T1000 (cell line): ENCODE measurements at regions not wholly inside any gene's neighbourhood (a gene's known extent, or its start where the extent isn't known, plus 50 kb on each side); places are given as distances from the start of the nearest gene placed in this dataset.
"Not testable (repeated sequence)": the region's sequence is repeated elsewhere in the genome, so short reads cannot be mapped to it uniquely, and the experiment has no call there.

Source experiments
- DNase-seq: peaks from one replicate; lab custom pipeline; 2025; ENCODE audit warnings: mixed read lengths; lab: John Stamatoyannopoulos, UW

- no peak for DNase-seq
Measured at GRCh38 chr9:82722561-82722960, 340.4 kb downstream of the RASEF start.

DNA sequence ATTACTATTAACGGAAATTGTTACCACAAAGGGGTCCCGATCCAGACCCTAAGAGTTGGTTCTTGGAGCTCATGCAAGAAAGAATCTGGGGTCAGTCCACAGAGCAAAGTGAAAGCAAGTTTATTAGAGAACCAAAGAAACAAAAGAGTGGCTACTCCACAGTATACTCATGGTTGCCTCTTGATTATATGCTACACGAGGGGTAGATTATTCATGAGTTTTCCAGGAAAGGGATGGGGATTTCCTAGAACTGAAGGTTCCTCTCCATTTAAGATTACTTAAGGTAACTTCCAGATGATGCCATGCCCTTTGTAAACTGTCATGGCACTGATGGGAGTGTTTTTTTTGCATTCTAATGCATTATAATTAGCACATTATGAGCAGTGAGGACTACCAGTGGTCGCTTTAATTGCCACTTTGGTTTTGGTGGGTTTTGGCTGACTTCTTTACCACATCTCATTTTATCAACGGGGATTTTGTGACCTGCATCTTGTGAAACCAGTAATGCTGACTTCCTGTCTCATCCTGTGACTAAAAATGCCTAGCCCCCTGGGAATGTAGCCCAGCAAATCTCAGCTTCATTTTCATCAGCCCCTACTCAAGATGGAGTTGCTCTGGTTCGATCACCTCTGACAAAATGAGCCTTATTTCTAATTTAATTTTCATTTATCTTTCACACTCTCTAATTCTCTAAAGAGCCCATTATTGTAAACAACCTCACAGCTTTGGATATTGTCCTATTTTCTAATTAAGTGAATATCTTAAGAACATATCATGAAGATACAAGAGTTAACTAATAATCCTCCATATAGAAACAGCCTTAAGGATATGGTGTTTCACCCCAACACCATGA is 336.3 kb downstream of the RASEF start:
- DNase-seq = no peak

DNA sequence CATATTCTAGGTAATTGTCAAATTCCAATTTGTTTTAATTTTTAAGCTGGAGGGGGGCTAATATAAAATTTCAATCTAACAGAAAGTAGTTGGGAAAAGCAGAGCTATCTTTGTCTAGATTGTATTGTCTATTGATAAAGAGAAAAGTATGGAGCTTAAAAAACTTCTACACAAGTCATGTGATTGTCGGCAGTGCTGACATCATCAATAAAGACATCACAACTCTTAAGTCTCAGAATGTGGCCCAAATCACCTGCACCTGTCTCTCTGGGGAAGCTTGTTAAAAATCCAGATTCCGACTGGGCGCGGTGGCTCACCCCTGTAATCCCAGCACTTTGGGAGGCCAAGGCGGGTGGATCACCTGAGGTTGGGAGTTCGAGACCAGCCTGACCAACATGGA is 333.8 kb downstream of the RASEF start:
- no peak for DNase-seq

DNA sequence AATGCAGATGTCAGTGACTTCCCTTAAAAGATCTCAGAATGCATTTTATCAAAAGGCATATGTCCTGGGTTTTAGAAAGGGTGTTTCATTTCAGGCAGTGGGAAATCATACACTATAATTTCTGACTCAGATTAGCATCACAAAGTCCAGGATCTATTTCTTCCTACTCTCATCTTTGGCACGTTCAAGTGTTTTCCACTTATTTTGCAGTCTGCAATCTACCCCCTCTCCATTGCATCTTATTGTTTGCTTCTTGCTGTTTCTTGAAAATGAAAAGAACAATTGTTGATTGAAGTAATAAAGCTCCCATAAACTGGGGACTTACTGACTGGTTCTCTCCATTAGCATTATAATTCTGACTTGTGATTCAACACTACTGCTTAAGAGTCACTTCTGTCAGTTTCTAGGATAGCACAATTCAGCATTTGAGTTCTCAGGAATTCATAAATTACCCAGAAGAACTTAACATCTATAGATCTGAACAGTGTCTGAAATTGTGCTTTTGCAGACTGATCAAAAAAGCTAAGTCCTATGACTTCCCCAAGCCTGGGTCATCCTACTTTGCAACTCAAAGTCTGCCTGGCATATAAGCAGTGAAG is 332.9 kb downstream of the RASEF start:
- DNase-seq = no peak

GRCh38 chr9:82732928-82733327 is 330.0 kb downstream of the RASEF start:
- DNase-seq = no peak

DNA sequence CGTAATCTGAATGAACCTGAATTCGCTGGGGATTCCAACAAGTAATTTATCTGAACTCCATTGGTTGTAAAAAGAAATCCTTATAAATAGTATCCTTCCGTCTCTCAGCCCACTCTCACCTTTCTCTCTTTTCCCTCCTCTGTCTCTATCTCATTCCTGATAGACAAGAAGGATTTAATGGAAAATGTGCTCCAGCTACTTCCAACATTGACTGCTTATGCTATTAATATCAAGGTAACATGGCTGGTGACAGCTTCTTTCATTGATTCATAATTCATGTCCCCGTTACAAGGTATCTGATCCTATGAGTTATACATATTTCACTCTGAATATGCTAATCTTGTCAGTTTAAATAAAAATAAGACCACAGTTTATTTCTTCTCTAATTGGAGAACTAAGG is 326.8 kb downstream of the RASEF start:
- DNase-seq = no peak

DNA sequence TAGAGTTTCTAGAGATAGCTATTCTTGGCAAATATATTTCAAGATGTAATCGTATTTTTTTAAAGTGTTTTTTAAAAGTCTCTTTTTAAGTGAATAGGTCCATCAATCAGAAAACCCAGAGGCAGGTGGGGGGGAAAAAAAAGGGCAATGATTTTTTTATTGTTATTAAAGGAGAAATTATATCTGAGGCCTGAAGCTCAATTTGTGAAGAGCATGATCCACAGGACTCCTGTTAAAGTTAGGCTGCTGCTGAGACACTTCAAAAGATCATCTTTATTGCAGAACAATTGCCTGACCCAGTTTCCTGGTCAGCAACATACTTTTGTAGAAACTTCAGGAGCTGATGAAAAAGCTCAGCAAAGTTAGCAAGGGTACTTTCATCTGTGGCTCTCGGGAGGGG is 326.2 kb downstream of the RASEF start:
- DNase-seq = no peak

GRCh38 chr9:82745919-82746318 is 317.0 kb downstream of the RASEF start:
- no peak for DNase-seq

DNA sequence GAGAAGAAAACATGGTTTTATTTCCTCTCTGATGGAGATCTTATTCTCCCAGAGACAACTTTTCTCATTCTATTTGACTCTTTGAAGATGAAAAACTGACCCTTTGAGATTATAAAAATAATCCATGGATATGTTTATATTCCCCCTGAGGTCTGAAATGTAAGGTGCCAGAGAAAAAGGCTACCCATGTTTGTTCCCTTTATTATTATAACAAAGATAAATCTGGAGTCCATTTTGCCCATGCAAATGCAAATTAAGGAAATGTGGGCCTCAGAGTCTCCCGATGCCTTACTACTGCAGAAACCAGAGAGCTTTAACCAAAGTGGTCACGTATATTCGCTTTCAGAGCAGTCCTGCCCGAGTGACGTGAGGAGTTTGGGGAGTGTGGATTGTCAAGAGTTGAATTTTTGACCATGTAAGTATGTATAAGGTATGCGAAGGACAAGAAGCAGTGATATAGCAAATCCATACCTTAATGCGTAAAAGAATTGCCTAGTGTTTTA is 312.5 kb downstream of the RASEF start:
- no peak for DNase-seq

DNA sequence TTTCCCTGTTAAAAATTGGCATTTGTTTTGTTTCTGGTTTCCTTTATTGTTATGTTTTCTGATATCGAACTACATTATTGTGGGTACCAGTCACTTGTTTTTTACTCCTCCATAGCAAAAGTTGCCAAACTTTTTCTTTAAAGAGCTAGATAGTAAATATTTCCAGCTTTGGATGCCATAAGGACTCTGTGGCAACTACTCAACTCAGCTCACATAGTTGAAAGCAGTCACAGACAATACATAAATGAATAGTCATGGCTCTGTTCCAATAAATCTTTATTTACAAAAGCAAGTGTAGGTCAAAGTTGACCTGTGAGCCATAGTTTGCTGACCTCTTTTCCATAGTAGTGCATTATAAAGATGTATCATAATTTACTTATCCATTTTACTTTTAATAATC is 305.0 kb downstream of the RASEF start:
- no peak for DNase-seq

GRCh38 chr9:82761027-82761426 is 301.9 kb downstream of the RASEF start:
- DNase-seq = no peak

- no peak for DNase-seq
Measured at GRCh38 chr9:82761956-82762355, 301.0 kb downstream of the RASEF start.

GRCh38 chr9:82763656-82764055 is 299.3 kb downstream of the RASEF start:
- DNase-seq = no peak

DNA sequence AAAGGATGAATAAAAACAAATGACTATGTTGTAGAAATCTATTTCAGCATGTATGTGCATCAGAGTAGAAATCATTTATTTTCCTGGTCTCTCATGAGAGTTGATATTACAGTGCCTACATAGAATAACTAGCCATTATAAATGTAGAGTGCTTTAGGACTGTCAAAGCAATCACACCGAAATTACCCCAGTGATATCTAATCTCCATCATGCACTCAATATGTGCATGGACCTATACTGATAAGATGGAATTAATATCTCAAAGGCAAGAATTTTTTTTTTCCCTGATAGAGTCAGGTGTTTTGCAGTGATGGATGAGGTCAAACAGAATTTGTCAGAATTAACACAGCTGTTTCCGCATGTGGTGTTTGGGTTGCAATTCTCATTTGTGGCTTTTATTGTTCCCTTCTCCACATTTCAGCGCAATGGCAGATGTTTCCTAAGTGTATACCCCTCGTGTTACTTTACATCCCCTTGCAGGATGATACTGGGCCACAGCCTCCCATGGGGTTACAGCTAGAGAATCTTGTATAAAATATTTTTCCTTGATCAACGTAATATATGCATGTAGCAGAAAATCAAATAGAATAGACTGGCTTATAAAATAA is 298.8 kb downstream of the RASEF start:
- DNase-seq = no peak

DNA sequence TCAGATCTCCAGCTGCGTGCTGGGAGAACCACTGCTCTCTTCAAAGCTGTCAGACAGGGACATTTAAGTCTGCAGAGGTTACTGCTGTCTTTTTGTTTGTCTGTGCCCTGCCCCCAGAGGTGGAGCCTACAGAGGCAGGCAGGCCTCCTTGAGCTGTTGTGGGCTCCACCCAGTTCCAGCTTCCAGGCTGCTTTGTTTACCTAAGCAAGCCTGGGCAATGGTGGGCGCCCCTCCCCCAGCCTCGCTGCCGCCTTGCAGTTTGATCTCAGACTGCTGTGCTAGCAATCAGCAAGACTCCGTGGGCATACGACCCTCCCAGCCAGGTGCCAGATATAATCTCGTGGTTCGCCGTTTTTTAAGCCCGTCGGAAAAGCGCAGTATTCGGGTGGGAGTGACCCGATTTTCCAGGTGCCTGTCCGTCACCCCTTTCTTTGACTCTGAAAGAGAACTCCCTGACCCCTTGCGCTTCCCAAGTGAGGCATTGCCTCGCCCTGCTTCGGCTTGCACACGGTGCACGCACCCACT is 288.2 kb downstream of the RASEF start:
- not testable (repeated sequence) for DNase-seq

DNA sequence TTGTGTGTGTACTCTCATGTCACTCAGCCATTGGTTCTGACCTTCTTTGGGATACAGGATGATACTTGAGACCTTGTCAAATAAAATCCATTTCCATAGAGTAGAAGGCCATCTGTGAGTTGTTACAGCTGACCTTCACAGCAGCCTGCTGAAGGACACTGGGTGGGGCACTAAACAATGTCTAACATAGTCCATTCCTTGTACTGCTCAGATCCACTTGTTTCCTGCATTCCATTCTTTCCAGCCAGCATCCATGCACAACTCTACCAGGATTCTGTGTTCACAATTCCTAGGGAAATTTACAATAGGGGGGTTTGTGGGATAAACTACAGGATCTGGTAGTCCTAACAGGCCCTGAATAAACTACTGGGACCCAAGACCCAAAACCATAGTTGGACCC is 286.4 kb downstream of the RASEF start:
- no peak for DNase-seq

DNA sequence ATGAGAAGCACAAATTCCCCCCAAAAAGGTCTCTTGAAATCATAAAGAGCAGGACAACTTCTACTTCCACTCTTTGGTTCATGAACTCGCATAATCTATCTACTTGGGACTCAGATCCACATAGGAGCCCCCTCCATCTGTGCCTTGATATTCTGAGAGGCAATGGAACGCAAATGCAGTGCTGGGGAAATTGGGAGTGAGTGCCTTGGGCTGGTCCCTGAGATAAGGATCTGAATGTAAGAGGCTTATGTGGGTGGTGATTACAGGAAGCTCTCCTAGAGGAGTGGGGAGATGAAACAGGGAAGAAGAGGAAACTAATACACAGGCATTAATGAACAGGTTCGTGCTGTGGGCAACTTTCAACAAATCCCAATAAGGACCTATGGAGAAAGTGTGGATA is 285.6 kb downstream of the RASEF start:
- no peak for DNase-seq

GRCh38 chr9:82778923-82779322 is 284.0 kb downstream of the RASEF start:
- DNase-seq = not testable (repeated sequence)

DNA sequence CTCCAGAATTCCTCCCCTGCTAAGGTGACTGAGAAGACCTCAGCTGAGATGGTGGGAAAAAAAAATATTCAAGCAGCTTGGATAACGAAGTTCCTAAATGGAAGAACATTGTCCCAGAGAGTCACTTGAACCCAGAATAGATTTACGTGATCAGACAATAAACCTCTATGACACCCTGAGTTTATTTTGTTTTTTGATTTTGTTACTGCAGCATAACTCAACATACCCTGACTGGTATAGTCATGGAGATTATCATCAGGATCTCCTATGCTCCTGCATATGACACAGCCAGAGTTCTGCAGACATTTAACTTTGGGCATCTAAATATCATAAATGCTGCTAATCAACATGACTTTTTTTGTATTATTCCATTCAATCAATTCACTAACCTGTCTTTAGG is 282.9 kb downstream of the RASEF start:
- DNase-seq = no peak

DNA sequence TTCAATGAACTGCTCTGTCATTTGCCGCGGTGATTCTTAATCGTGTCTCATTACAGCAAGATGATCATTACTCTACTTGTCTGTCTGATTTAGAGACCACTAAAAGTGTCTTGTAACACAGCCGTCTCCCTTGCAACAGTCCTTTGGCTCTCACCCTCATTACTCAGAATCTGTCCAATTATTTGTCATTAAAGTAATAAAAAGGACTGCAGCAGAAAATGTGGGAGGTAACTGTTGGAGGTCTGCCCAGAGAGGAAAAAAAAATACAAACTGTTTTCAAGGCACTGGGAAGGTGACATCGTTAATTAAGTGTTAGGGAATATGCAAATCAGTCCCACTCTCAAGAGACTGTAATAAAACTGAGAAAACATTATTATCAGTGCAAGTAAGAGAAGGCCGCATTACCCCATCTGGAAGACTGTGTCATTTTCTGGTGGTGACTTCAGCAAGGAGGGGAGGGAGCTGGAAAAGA is 281.0 kb downstream of the RASEF start:
- no peak for DNase-seq

GRCh38 chr9:82783045-82783444 is 279.9 kb downstream of the RASEF start:
- no peak for DNase-seq

DNA sequence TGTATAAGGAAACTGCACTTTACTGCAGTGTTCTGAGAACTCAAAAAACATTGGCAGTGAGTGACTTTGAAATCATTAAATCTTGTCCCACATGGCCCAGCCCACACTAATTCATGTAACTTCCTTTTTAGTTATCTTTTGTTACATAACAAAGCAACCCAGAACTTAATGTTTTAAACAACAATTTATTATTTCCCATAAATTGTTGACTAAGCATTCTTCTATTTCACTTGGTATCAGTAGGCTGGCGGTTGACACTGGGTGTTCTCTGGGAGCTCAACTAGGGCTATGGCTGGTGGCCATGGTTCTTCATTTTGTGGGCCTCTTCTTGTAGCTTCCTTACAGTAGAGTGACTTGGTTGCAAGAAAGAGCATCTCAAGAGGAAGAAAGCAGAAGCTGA is 278.4 kb downstream of the RASEF start:
- no peak for DNase-seq
